HEK293 (cell line): ENCODE measurements at regions not wholly inside any gene's neighbourhood (a gene's known extent, or its start where the extent isn't known, plus 50 kb on each side); places are given as distances from the start of the nearest gene placed in this dataset.

Experiments
- CTCF ChIA-PET: fragments of 350-600 bp; formaldehyde crosslinking; extraction: SDS; loops from one replicate; lab custom pipeline; 2021; ENCODE audit warnings: antibody characterized with exemption; lab: Yijun Ruan, JAX
- POLR2A ChIA-PET: fragments of 300-600 bp; formaldehyde crosslinking; extraction: SDS; loops from one replicate; lab custom pipeline; 2020; ENCODE audit warnings: antibody characterized with exemption, inconsistent platforms; lab: Yijun Ruan, JAX
- H3K27ac ChIP-seq: fragments of 200-500 bp; sonication (Bioruptor generic); 2 replicates; pipeline ENCODE4 v1.5.1; 2014; ENCODE audit warnings: low read depth, low read length, control low read depth, inconsistent platforms; ENCODE audit errors: extremely low read depth
- H3K36me3 ChIP-seq, 2 experiments: fragments of 200-500 bp in 1 of 2; sonication (Bioruptor generic) in 1 of 2; 1 replicate in 1 of 2; 2 replicates in 1 of 2; pipeline ENCODE4 v1.5.1; 2014 to 2017; ENCODE audit warnings: inconsistent platforms in 2 of 2, low read length in 2 of 2; ENCODE audit not compliant: control insufficient read depth in 2 of 2, insufficient read depth in 1 of 2
- H3K4me1 ChIP-seq: fragments of 200-500 bp; sonication (Bioruptor generic); 2 replicates; pipeline ENCODE4 v1.5.1; 2014; ENCODE audit warnings: mild to moderate bottlenecking, low read length, inconsistent platforms; ENCODE audit not compliant: control insufficient read depth, insufficient read depth
- H3K4me3 ChIP-seq: 2 replicates; pipeline ENCODE4 v1.5.1; 2011; ENCODE audit warnings: low read depth, mild to moderate bottlenecking, control low read depth, low read length, moderate library complexity
- H3K9me3 ChIP-seq: fragments of 200-500 bp; sonication (Bioruptor generic); 2 replicates; pipeline ENCODE4 v1.5.1; 2014; ENCODE audit warnings: low read depth, low read length, inconsistent platforms; ENCODE audit not compliant: control insufficient read depth, insufficient read depth
- BCL11A ChIP-seq: fragments of 450-650 bp; formaldehyde crosslinking; IDR thresholded peaks from 2 replicates; pipeline ENCODE4 v1.5.1; 2016; ENCODE audit warnings: low read depth, missing biosample characterization, missing genetic modification characterization
- INSM2 ChIP-seq: fragments of 450-650 bp; formaldehyde crosslinking; IDR thresholded peaks from 2 replicates; pipeline ENCODE4 v1.5.1; 2016; ENCODE audit warnings: missing biosample characterization, missing genetic modification characterization
- KLF9 ChIP-seq: fragments of 450-650 bp; formaldehyde crosslinking; IDR thresholded peaks from 2 replicates; pipeline ENCODE4 v1.5.1; 2016; ENCODE audit warnings: missing biosample characterization, missing genetic modification characterization, low read depth
- MYNN ChIP-seq: fragments of 450-650 bp; formaldehyde crosslinking; IDR thresholded peaks from 2 replicates; pipeline ENCODE4 v1.5.1; 2016; ENCODE audit warnings: missing biosample characterization, missing genetic modification characterization, borderline replicate concordance
- REPIN1 ChIP-seq: fragments of 450-650 bp; formaldehyde crosslinking; IDR thresholded peaks from 2 replicates; pipeline ENCODE4 v1.5.1; 2017; ENCODE audit warnings: missing biosample characterization, missing genetic modification characterization, low read depth
- ZBTB49 ChIP-seq: fragments of 450-650 bp; formaldehyde crosslinking; IDR thresholded peaks from 2 replicates; pipeline ENCODE4 v1.5.1; 2016; ENCODE audit warnings: missing biosample characterization, missing genetic modification characterization, low read depth
- ZBTB6 ChIP-seq: fragments of 450-650 bp; formaldehyde crosslinking; IDR thresholded peaks from 2 replicates; pipeline ENCODE4 v1.5.1; 2017; ENCODE audit warnings: missing biosample characterization, missing genetic modification characterization
- ZBTB8A ChIP-seq: fragments of 450-650 bp; formaldehyde crosslinking; IDR thresholded peaks from 2 replicates; pipeline ENCODE4 v1.5.1; 2016; ENCODE audit warnings: missing biosample characterization, missing genetic modification characterization
- ZNF140 ChIP-seq: fragments of 450-650 bp; formaldehyde crosslinking; IDR thresholded peaks from 2 replicates; pipeline ENCODE4 v1.5.1; 2016; ENCODE audit warnings: missing biosample characterization, missing genetic modification characterization
- ZNF174 ChIP-seq: fragments of 450-650 bp; formaldehyde crosslinking; IDR thresholded peaks from 2 replicates; pipeline ENCODE4 v1.5.0; 2017; ENCODE audit warnings: missing biosample characterization, mild to moderate bottlenecking, missing genetic modification characterization
- ZNF184 ChIP-seq: fragments of 450-650 bp; IDR thresholded peaks from 2 replicates; pipeline ENCODE4 v1.5.1; 2018; ENCODE audit warnings: missing biosample characterization, mild to moderate bottlenecking, missing genetic modification characterization
- ZNF23 ChIP-seq: fragments of 450-650 bp; formaldehyde crosslinking; IDR thresholded peaks from 2 replicates; pipeline ENCODE4 v1.5.1; 2016; ENCODE audit warnings: missing biosample characterization, missing genetic modification characterization, borderline replicate concordance
- ZNF266 ChIP-seq: fragments of 450-650 bp; formaldehyde crosslinking; IDR thresholded peaks from 2 replicates; pipeline ENCODE4 v1.5.1; 2016; ENCODE audit warnings: missing biosample characterization, missing genetic modification characterization, low read depth
- ZNF280C ChIP-seq: fragments of 450-650 bp; formaldehyde crosslinking; IDR thresholded peaks from 2 replicates; pipeline ENCODE4 v1.5.1; 2016; ENCODE audit warnings: missing biosample characterization, missing genetic modification characterization
- ZNF311 ChIP-seq: fragments of 450-650 bp; formaldehyde crosslinking; IDR thresholded peaks from 2 replicates; pipeline ENCODE4 v1.5.1; 2017; ENCODE audit warnings: missing biosample characterization, missing genetic modification characterization, borderline replicate concordance
- ZNF416 ChIP-seq: fragments of 450-650 bp; formaldehyde crosslinking; IDR thresholded peaks from 2 replicates; pipeline ENCODE4 v1.5.1; 2016; ENCODE audit warnings: missing biosample characterization, missing genetic modification characterization
- ZNF433 ChIP-seq: fragments of 450-650 bp; formaldehyde crosslinking; IDR thresholded peaks from 2 replicates; pipeline ENCODE4 v1.5.1; 2016; ENCODE audit warnings: missing biosample characterization, missing genetic modification characterization, low read depth
- ZNF558 ChIP-seq: fragments of 450-650 bp; formaldehyde crosslinking; IDR thresholded peaks from 2 replicates; pipeline ENCODE4 v1.5.1; 2016; ENCODE audit warnings: missing biosample characterization, missing genetic modification characterization
- ZNF658 ChIP-seq: fragments of 450-650 bp; formaldehyde crosslinking; IDR thresholded peaks from 2 replicates; pipeline ENCODE4; 2016; ENCODE audit warnings: missing biosample characterization, missing genetic modification characterization
- ZNF777 ChIP-seq: fragments of 450-650 bp; formaldehyde crosslinking; IDR thresholded peaks from 2 replicates; pipeline ENCODE4 v1.5.1; 2017; ENCODE audit warnings: missing biosample characterization, missing genetic modification characterization, borderline replicate concordance
- ZSCAN30 ChIP-seq: fragments of 450-650 bp; IDR thresholded peaks from 2 replicates; pipeline ENCODE4 v1.5.1; 2018; ENCODE audit warnings: missing biosample characterization, mild to moderate bottlenecking, missing genetic modification characterization, moderate library complexity

GRCh38 chr4:111214371-111214770, 591.5 kb upstream of the PITX2 start:
- CTCF ChIA-PET = interaction anchor here (0.6 kb wide), 1 partner anchor 261 kb away, joined by 3 read pairs; no protein-coding TSS in a partner anchor
- no peaks in the 10 kb centered on the region for H3K4me1 ChIP-seq
- no peak overlapping the region for H3K27ac ChIP-seq
- H3K36me3 ChIP-seq = no peaks in the 10 kb centered on the region
- TF ChIP-seq ZNF266 (tag by site-specific recombination) (no peak), MYNN (tag by site-specific recombination) (no peak), ZBTB49 (tag by site-specific recombination) (no peak), ZNF311 (tag by site-specific recombination) (no peak), INSM2 (tag by site-specific recombination) (no peak), REPIN1 (no peak), ZNF416 (tag by site-specific recombination) (no peak)
- H3K9me3 ChIP-seq = no peaks in the 10 kb centered on the region
- POLR2A ChIA-PET = no interaction called here
- no peak overlapping the region for H3K4me3 ChIP-seq

GRCh38 chr4:111215755-111216154, 592.9 kb upstream of the PITX2 start:
- Histone ChIP-seq H3K9me3 (no peaks in the 10 kb centered on the region), H3K4me1 (no peaks in the 10 kb centered on the region), H3K27ac (no peak overlapping the region), H3K4me3 (no peak overlapping the region), H3K36me3 (no peaks in the 10 kb centered on the region)
- POLR2A ChIA-PET = interaction anchor here (0.6 kb wide), 1 partner anchor 129 kb away, joined by 7 read pairs; no protein-coding TSS in a partner anchor
- CTCF ChIA-PET = no interaction called here
- TF ChIP-seq ZNF174 (tag by site-specific recombination) (no peak), ZSCAN30 (tag by site-specific recombination) (no peak), ZNF433 (tag by site-specific recombination) (no peak), ZNF416 (tag by site-specific recombination) (no peak), ZNF558 (tag by site-specific recombination) (no peak), ZNF140 (tag by site-specific recombination) (no peak), ZNF184 (tag by site-specific recombination) (no peak), ZNF777 (no peak), ZNF658 (no peak), KLF9 (tag by site-specific recombination) (no peak), ZBTB8A (tag by site-specific recombination) (no peak)

GRCh38 chr4:111216791-111217190, 593.9 kb upstream of the PITX2 start:
- CTCF ChIA-PET = interaction anchor here (0.7 kb wide), 1 partner anchor 20 kb away, joined by 3 read pairs; no protein-coding TSS in a partner anchor
- Histone ChIP-seq H3K4me1 (no peaks in the 10 kb centered on the region), H3K27ac (no peak overlapping the region), H3K4me3 (no peak overlapping the region), H3K36me3 (no peaks in the 10 kb centered on the region), H3K9me3 (no peaks in the 10 kb centered on the region)
- POLR2A ChIA-PET = no interaction called here
- TF ChIP-seq ZNF23 (tag by site-specific recombination) = no peak
- no peak for TF ChIP-seq ZNF280C
- no peak for TF ChIP-seq ZBTB6
- no peak for TF ChIP-seq BCL11A (tag by site-specific recombination)
